GM23338 (cell line): ENCODE measurements at regions not wholly inside any gene's neighbourhood (a gene's known extent, or its start where the extent isn't known, plus 50 kb on each side); places are given as distances from the start of the nearest gene placed in this dataset.

Source experiments
- ATAC-seq: fragments of 200-7000 bp; cut with Tn5 transposase; 3 replicates; pipeline ENCODE4 v1.9.1; 2020
- DNase-seq: peaks from one replicate; pipeline ENCODE4 v3.0.0-alpha.2; 2015; ENCODE audit warnings: low spot score
- H2AFZ ChIP-seq: fragments of 200-600 bp; sonication (generic); 2 replicates; pipeline ENCODE4 v1.8.0; 2016; ENCODE audit warnings: antibody characterized with exemption, mild to moderate bottlenecking, moderate library complexity
- H3F3A ChIP-seq: fragments of 200-600 bp; sonication (generic); replicated peaks from 2 replicates; pipeline ENCODE4 v1.8.0; 2017; ENCODE audit warnings: antibody characterized with exemption, mixed run types, low read depth
- H3K27ac ChIP-seq: fragments of 200-600 bp; sonication (generic); 2 replicates; pipeline ENCODE4 v1.6.1; 2016; ENCODE audit warnings: low read depth
- H3K27me3 ChIP-seq: fragments of 200-600 bp; sonication (generic); 2 replicates; pipeline ENCODE4 v1.8.0; 2016; ENCODE audit warnings: mild to moderate bottlenecking, mixed run types, moderate library complexity; ENCODE audit not compliant: insufficient read depth
- H3K36me3 ChIP-seq: fragments of 200-600 bp; sonication (generic); 2 replicates; pipeline ENCODE4 v1.8.0; 2016; ENCODE audit warnings: mild to moderate bottlenecking; ENCODE audit not compliant: insufficient read depth
- H3K4me1 ChIP-seq: fragments of 200-600 bp; sonication (generic); 2 replicates; pipeline ENCODE4 v1.8.0; 2016; ENCODE audit warnings: mild to moderate bottlenecking, moderate library complexity; ENCODE audit not compliant: insufficient read depth
- H3K4me2 ChIP-seq: fragments of 200-600 bp; sonication (generic); 2 replicates; pipeline ENCODE4 v1.7.1; 2017; ENCODE audit warnings: mixed run types
- H3K4me3 ChIP-seq: fragments of 200-600 bp; sonication (generic); 2 replicates; pipeline ENCODE4 v1.6.1; 2016; ENCODE audit warnings: mixed run types
- H3K79me2 ChIP-seq: fragments of 200-600 bp; sonication (generic); replicated peaks from 2 replicates; pipeline ENCODE4 v1.8.0; 2017; ENCODE audit warnings: mild to moderate bottlenecking; ENCODE audit not compliant: insufficient read depth
- H3K9me2 ChIP-seq: fragments of 200-600 bp; sonication (generic); 2 replicates; pipeline ENCODE4 v1.8.0; 2017; ENCODE audit not compliant: insufficient read depth
- H4K20me1 ChIP-seq: fragments of 200-600 bp; sonication (generic); replicated peaks from 2 replicates; pipeline ENCODE4 v1.8.0; 2017; ENCODE audit warnings: mild to moderate bottlenecking; ENCODE audit not compliant: insufficient read depth
- H3K27ac Mint-ChIP-seq: 2 replicates; pipeline ENCODE4 v1.8.0; 2020; ENCODE audit warnings: inconsistent platforms, mild to moderate bottlenecking, moderate library complexity, mixed read lengths
- H3K27me3 Mint-ChIP-seq: 3 replicates; pipeline ENCODE4 v1.8.0; 2022; ENCODE audit warnings: low read depth, mild to moderate bottlenecking, moderate library complexity, mixed read lengths, inconsistent platforms; ENCODE audit not compliant: insufficient read depth, poor library complexity
- H3K36me3 Mint-ChIP-seq: 3 replicates; pipeline ENCODE4 v1.8.0; 2021; ENCODE audit warnings: low read depth, mild to moderate bottlenecking, inconsistent platforms, moderate library complexity, mixed read lengths
- H3K4me1 Mint-ChIP-seq: 3 replicates; pipeline ENCODE4 v1.8.0; 2020; ENCODE audit warnings: mild to moderate bottlenecking, inconsistent platforms, mixed read lengths
- H3K4me3 Mint-ChIP-seq: 3 replicates; pipeline ENCODE4 v1.8.0; 2021; ENCODE audit warnings: moderate library complexity, mild to moderate bottlenecking, inconsistent platforms, mixed read lengths
- H3K9me3 Mint-ChIP-seq: 3 replicates; pipeline ENCODE4 v1.8.0; 2020; ENCODE audit warnings: moderate library complexity, mild to moderate bottlenecking, inconsistent platforms, mixed read lengths
- CREB1 ChIP-seq: fragments of 250-450 bp; sonication (Bioruptor Pico); IDR thresholded peaks from 2 replicates; pipeline ENCODE4 v1.5.0; 2020; ENCODE audit warnings: low read depth, mild to moderate bottlenecking, moderate library complexity
- CTCF ChIP-seq, 2 experiments: fragments of 200-600 bp in 1 of 2; sonication (generic) in 1 of 2; conservative IDR thresholded peaks; 2 replicates each; pipeline versions ENCODE4 v1.5.1 to v1.6.1; 2016 to 2017; ENCODE audit warnings: antibody characterized with exemption in 2 of 2, low read depth in 2 of 2, mild to moderate bottlenecking in 2 of 2, moderate library complexity in 1 of 2
- ETS1 ChIP-seq: IDR thresholded peaks from 2 replicates; pipeline ENCODE4 v1.6.1; 2016; ENCODE audit warnings: antibody characterized with exemption
- EZH2 ChIP-seq: fragments of 200-600 bp; sonication (generic); IDR thresholded peaks from one replicate; pipeline ENCODE4 v1.8.0; 2017; ENCODE audit warnings: antibody characterized with exemption, mild to moderate bottlenecking, low read depth; ENCODE audit not compliant: unreplicated experiment
- EZH2phosphoT487 ChIP-seq: fragments of 200-600 bp; sonication (generic); IDR thresholded peaks from one replicate; pipeline ENCODE4 v1.8.1; 2018; ENCODE audit warnings: antibody characterized with exemption; ENCODE audit not compliant: unreplicated experiment
- JUNB ChIP-seq: IDR thresholded peaks from one replicate; pipeline ENCODE4 v1.6.1; 2016; ENCODE audit warnings: antibody characterized with exemption; ENCODE audit not compliant: unreplicated experiment
- NANOG ChIP-seq: IDR thresholded peaks from 2 replicates; pipeline ENCODE4 v1.6.1; 2016; ENCODE audit warnings: antibody characterized with exemption, borderline replicate concordance
- POLR2AphosphoS5 ChIP-seq: IDR thresholded peaks from 2 replicates; pipeline ENCODE4 v1.6.1; 2016; ENCODE audit warnings: antibody characterized with exemption, low read depth
- STAT1 ChIP-seq: IDR thresholded peaks from one replicate; pipeline ENCODE4 v1.6.1; 2016; ENCODE audit warnings: antibody characterized with exemption; ENCODE audit not compliant: unreplicated experiment
- ZNF114 ChIP-seq: fragments of 250-450 bp; sonication (Bioruptor Pico); IDR thresholded peaks from 2 replicates; pipeline ENCODE4 v1.5.0; 2020; ENCODE audit warnings: mild to moderate bottlenecking, moderate library complexity
- ZNF331 ChIP-seq: fragments of 250-450 bp; sonication (Bioruptor Pico); IDR thresholded peaks from 2 replicates; pipeline ENCODE4 v1.5.0; 2020; ENCODE audit warnings: low read depth, mild to moderate bottlenecking, moderate library complexity
- ZNF462 ChIP-seq: fragments of 250-450 bp; sonication (Bioruptor Pico); IDR thresholded peaks from 2 replicates; pipeline ENCODE4 v1.5.0; 2020; ENCODE audit warnings: mild to moderate bottlenecking, moderate library complexity
- TF ChIP-seq, protein P1 (sequence below): IDR thresholded peaks from one replicate; pipeline ENCODE4 v1.6.1; 2018; ENCODE audit warnings: antibody characterized with exemption; ENCODE audit not compliant: unreplicated experiment

DNA sequence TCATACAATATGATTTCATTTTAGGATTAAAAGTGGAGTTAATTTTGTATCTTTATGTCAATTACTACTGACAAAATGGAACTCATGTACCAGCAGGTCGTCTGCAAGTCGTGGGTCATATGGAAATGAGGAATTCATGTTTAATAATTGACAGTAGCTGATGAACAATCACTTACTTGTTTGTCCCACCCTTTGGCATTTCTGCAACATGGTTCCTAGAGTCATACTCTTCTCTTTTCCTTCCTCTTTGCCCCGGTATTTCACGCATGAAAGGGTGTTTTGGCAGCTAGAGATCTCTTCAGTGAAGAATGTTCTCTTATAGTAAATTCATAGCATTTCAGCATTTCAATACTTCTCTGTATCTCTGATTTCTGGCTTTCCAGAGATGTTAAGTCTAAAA is 133.3 kb upstream of the SLC24A5 start:
- Mint-ChIP-seq H3K4me1 (peaks cover 3% of the 10 kb centered on the region; the same call in 1 of the 3 replicates), H3K27ac (no peak overlapping the region), H3K9me3 (no peaks in the 10 kb centered on the region), H3K4me3 (no peak overlapping the region), H3K36me3 (no peaks in the 10 kb centered on the region), H3K27me3 (no peaks in the 10 kb centered on the region)
- Histone ChIP-seq H2AFZ (no peak overlapping the region), H3K4me1 (no peaks in the 10 kb centered on the region), H4K20me1 (no peaks in the 10 kb centered on the region), H3K4me2 (no peak overlapping the region), H3K36me3 (no peaks in the 10 kb centered on the region), H3K27ac (no peak overlapping the region), H3K9me2 (no peaks in the 10 kb centered on the region), H3K79me2 (no peaks in the 10 kb centered on the region), H3K4me3 (no peak overlapping the region), H3F3A (no peaks in the 10 kb centered on the region), H3K27me3 (no peaks in the 10 kb centered on the region)
- DNase-seq = no peak
- ATAC-seq = no peak
- TF ChIP-seq EZH2 (no peak), ZNF114 (CRISPR knock-in tag) (no peak), ZNF331 (CRISPR knock-in tag) (no peak), CREB1 (CRISPR knock-in tag) (no peak), EZH2phosphoT487 (no peak), JUNB (no peak), NANOG (no peak), CTCF (conservative IDR thresholded peaks at IDR 0.05; ENCODE audit: low read depth in 2 of 2) (no peak), POLR2AphosphoS5 (no peak), STAT1 (no peak), ZNF462 (CRISPR knock-in tag) (no peak), ETS1 (no peak)
- TF ChIP-seq, protein P1, sequence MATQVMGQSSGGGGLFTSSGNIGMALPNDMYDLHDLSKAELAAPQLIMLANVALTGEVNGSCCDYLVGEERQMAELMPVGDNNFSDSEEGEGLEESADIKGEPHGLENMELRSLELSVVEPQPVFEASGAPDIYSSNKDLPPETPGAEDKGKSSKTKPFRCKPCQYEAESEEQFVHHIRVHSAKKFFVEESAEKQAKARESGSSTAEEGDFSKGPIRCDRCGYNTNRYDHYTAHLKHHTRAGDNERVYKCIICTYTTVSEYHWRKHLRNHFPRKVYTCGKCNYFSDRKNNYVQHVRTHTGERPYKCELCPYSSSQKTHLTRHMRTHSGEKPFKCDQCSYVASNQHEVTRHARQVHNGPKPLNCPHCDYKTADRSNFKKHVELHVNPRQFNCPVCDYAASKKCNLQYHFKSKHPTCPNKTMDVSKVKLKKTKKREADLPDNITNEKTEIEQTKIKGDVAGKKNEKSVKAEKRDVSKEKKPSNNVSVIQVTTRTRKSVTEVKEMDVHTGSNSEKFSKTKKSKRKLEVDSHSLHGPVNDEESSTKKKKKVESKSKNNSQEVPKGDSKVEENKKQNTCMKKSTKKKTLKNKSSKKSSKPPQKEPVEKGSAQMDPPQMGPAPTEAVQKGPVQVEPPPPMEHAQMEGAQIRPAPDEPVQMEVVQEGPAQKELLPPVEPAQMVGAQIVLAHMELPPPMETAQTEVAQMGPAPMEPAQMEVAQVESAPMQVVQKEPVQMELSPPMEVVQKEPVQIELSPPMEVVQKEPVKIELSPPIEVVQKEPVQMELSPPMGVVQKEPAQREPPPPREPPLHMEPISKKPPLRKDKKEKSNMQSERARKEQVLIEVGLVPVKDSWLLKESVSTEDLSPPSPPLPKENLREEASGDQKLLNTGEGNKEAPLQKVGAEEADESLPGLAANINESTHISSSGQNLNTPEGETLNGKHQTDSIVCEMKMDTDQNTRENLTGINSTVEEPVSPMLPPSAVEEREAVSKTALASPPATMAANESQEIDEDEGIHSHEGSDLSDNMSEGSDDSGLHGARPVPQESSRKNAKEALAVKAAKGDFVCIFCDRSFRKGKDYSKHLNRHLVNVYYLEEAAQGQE = no peak
